H1 (cell line): ENCODE measurements at regions not wholly inside any gene's neighbourhood (a gene's known extent, or its start where the extent isn't known, plus 50 kb on each side); places are given as distances from the start of the nearest gene placed in this dataset.

Experiments used
- ATF2 ChIP-seq: IDR thresholded peaks from 2 replicates; pipeline ENCODE4 v1.6.1; 2012; ENCODE audit warnings: low read length, inconsistent platforms
- CEBPB ChIP-seq: IDR thresholded peaks from 2 replicates; pipeline ENCODE4 v1.6.1; 2012; ENCODE audit warnings: low read depth, low read length
- CHD1 ChIP-seq: IDR thresholded peaks from 2 replicates; pipeline ENCODE4 v1.6.1; 2012; ENCODE audit warnings: low read depth, low read length, improper control_type of control experiment
- CTCF ChIP-seq, 3 experiments: IDR thresholded peaks; 1 replicate in 2 of 3; 2 replicates in 1 of 3; pipeline versions ENCODE4 v1.5.1 to v1.6.1; 2011; ENCODE audit warnings: low read length in 3 of 3, mild to moderate bottlenecking in 3 of 3, inconsistent platforms in 2 of 3, low read depth in 1 of 3, moderate library complexity in 1 of 3; ENCODE audit not compliant: insufficient read depth in 1 of 3; ENCODE audit errors: control extremely low read depth in 1 of 3
- EP300 ChIP-seq, 2 experiments: IDR thresholded peaks; 1 replicate in 1 of 2; 2 replicates in 1 of 2; pipeline ENCODE4 v1.6.1; 2011 to 2012; ENCODE audit warnings: low read depth in 2 of 2, low read length in 2 of 2, mild to moderate bottlenecking in 2 of 2, borderline replicate concordance in 1 of 2, inconsistent platforms in 1 of 2, moderate library complexity in 1 of 2
- POLR2A ChIP-seq, 2 experiments: IDR thresholded peaks; 1 replicate in 1 of 2; 2 replicates in 1 of 2; pipeline ENCODE4 v1.6.1; 2011; ENCODE audit warnings: low read depth in 2 of 2, low read length in 2 of 2, mild to moderate bottlenecking in 2 of 2; ENCODE audit errors: control extremely low read depth in 1 of 2
- POLR2AphosphoS5 ChIP-seq: IDR thresholded peaks from 2 replicates; pipeline ENCODE4 v1.6.1; 2011; ENCODE audit warnings: low read depth, low read length
- RNF2 ChIP-seq: fragments of 200-900, 300-1000 bp; sonication (generic); IDR thresholded peaks from 2 replicates; pipeline ENCODE4 v1.7.1; 2016; ENCODE audit warnings: borderline replicate concordance, low read depth, mild to moderate bottlenecking, antibody characterized with exemption, low read length; ENCODE audit not compliant: poor library complexity, severe bottlenecking; ENCODE audit errors: missing control alignments
- SUZ12 ChIP-seq: fragments of 200-600 bp; sonication (generic); IDR thresholded peaks from 2 replicates; pipeline ENCODE4 v1.6.1; 2012; ENCODE audit warnings: mild to moderate bottlenecking, inconsistent platforms, low read length, moderate library complexity, mixed read lengths
- TCF12 ChIP-seq: IDR thresholded peaks from 2 replicates; pipeline ENCODE4 v1.6.1; 2011; ENCODE audit warnings: low read depth, mild to moderate bottlenecking, low read length
- USF2 ChIP-seq: IDR thresholded peaks from 2 replicates; pipeline ENCODE4 v1.6.1; 2011; ENCODE audit warnings: low read length, improper control_type of control experiment
- ZNF274 ChIP-seq: IDR thresholded peaks from 2 replicates; pipeline ENCODE4 v1.7.0; 2012; ENCODE audit warnings: low read length, borderline replicate concordance; ENCODE audit errors: extremely low read depth

GRCh38 chr22:47781427-47782111, 1019.1 kb downstream of the TBC1D22A start:
- TF ChIP-seq POLR2AphosphoS5 = no peak
- no peak for TF ChIP-seq TCF12
- no peak for TF ChIP-seq POLR2A (IDR thresholded peaks at IDR 0.05; ENCODE audit: control extremely low read depth in 1 of 2, low read depth in 2 of 2, low read length in 2 of 2)
- no peak for TF ChIP-seq ZNF274
- no peak for TF ChIP-seq CTCF (IDR thresholded peaks at IDR 0.05; ENCODE audit: control extremely low read depth in 1 of 3, insufficient read depth in 1 of 3, low read depth in 1 of 3, low read length in 3 of 3)
- TF ChIP-seq ATF2 = no peak
- TF ChIP-seq EP300 (IDR thresholded peaks at IDR 0.05; ENCODE audit: borderline replicate concordance in 1 of 2, low read depth in 2 of 2, low read length in 2 of 2) = no peak
- no peak for TF ChIP-seq RNF2
- no peak for TF ChIP-seq USF2
- TF ChIP-seq CEBPB = no peak
- no peak for TF ChIP-seq CHD1
- TF ChIP-seq SUZ12 = no peak
